Lung (tissue), 11 donors: ENCODE measurements at regions not wholly inside any gene's neighbourhood (a gene's known extent, or its start where the extent isn't known, plus 50 kb on each side); places are given as distances from the start of the nearest gene placed in this dataset.

Experiments
- ATAC-seq: fragments of 200-7000 bp; cut with Tn5 transposase; one replicate; pipeline ENCODE4 v1.9.1; 2020; ENCODE audit warnings: moderate number of reproducible peaks; ENCODE audit not compliant: insufficient read depth, low FRiP score
- DNase-seq, 3 donors: peaks; one replicate each; pipeline ENCODE4 v3.0.0-alpha.2; 2013 to 2017
- H3K27ac ChIP-seq, 2 donors: one replicate each; pipeline ENCODE4 v1.5.1; 2013; ENCODE audit warnings: mild to moderate bottlenecking in 2 of 2, moderate library complexity in 2 of 2, control low read depth in 1 of 2, inconsistent platforms in 1 of 2, low read depth in 1 of 2, low read length in 1 of 2
- H3K27me3 ChIP-seq, 3 donors: one replicate each; pipeline ENCODE4 v1.5.1; 2013; ENCODE audit warnings: low read length in 2 of 3; ENCODE audit not compliant: control insufficient read depth in 3 of 3, insufficient read depth in 3 of 3
- H3K36me3 ChIP-seq, 4 donors: one replicate each; pipeline ENCODE4 v1.5.1; 2013; ENCODE audit warnings: low read length in 4 of 4, mild to moderate bottlenecking in 1 of 4, moderate library complexity in 1 of 4; ENCODE audit not compliant: control insufficient read depth in 4 of 4, insufficient read depth in 4 of 4
- H3K4me1 ChIP-seq, 5 donors: one replicate each; pipeline ENCODE4 v1.5.1; 2013; ENCODE audit warnings: low read length in 5 of 5, mild to moderate bottlenecking in 2 of 5, moderate library complexity in 1 of 5; ENCODE audit not compliant: control insufficient read depth in 5 of 5, insufficient read depth in 5 of 5
- H3K4me3 ChIP-seq: one replicate; pipeline ENCODE4 v1.5.1; 2013; ENCODE audit warnings: mild to moderate bottlenecking, control low read depth, moderate library complexity
- H3K9ac ChIP-seq, 2 donors: one replicate each; pipeline ENCODE4 v1.5.1; 2013; ENCODE audit warnings: low read length in 2 of 2, control low read depth in 1 of 2; ENCODE audit not compliant: insufficient read depth in 1 of 2
- H3K9me3 ChIP-seq, 4 donors: one replicate each; pipeline ENCODE4 v1.5.1; 2013; ENCODE audit warnings: low read length in 3 of 4, mild to moderate bottlenecking in 1 of 4, moderate library complexity in 1 of 4; ENCODE audit not compliant: control insufficient read depth in 4 of 4, insufficient read depth in 3 of 4
- CTCF ChIP-seq: IDR thresholded peaks from 2 replicates; pipeline ENCODE4 v1.5.1; 2012; ENCODE audit warnings: mild to moderate bottlenecking; ENCODE audit errors: control extremely low read depth, extremely low read depth
- WGBS, 2 donors: extraction: QIAGEN DNeasy Blood & Tissue Kit; methylation state at CpG; one replicate each; pipeline ENCODE4 v1.1.7; 2013; 5-methylcytosine and 5-hydroxymethylcytosine counted together
- donor health status: control.
- donor health status: control.
- donor health status: Bipolar disorder and iron deficiency.
- donor health status: healthy.
- donor health status: DM: yes; HTN: yes; CAD: no.

- Histone ChIP-seq H3K27me3 (no peaks in the 10 kb centered on the region), H3K4me1 (no peaks in the 10 kb centered on the region), H3K36me3 (no peaks in the 10 kb centered on the region), H3K9ac (no peak overlapping the region), H3K4me3 (no peak overlapping the region), H3K9me3 (no peaks in the 10 kb centered on the region), H3K27ac (no peak overlapping the region)
- TF ChIP-seq CTCF: no peak
- no peak for DNase-seq
- no peak for ATAC-seq
- 87 to 88% methylated on average over 8 of the region's 8 CpGs for WGBS, 2 donors
Measured at GRCh38 chr2:136394136-136395060, 276.4 kb upstream of the CXCR4 start.

GRCh38 chr2:136393514-136393913, 275.6 kb upstream of the CXCR4 start:
- H3K9me3 ChIP-seq: no peaks in the 10 kb centered on the region
- ATAC-seq (no peak), DNase-seq (no peak)
- H3K36me3 ChIP-seq: no peaks in the 10 kb centered on the region
- no peak overlapping the region for H3K4me3 ChIP-seq
- no peaks in the 10 kb centered on the region for H3K27me3 ChIP-seq
- 87 to 92% methylated on average over 1 of the region's 1 CpG for WGBS, 2 donors
- H3K9ac ChIP-seq: no peak overlapping the region
- TF ChIP-seq CTCF: no peak
- H3K27ac ChIP-seq: no peak overlapping the region
- H3K4me1 ChIP-seq: no peaks in the 10 kb centered on the region

- Histone ChIP-seq H3K27me3 (no peaks in the 10 kb centered on the region), H3K9ac (no peak overlapping the region), H3K27ac (no peak overlapping the region), H3K9me3 (no peaks in the 10 kb centered on the region), H3K4me1 (no peaks in the 10 kb centered on the region), H3K36me3 (no peaks in the 10 kb centered on the region), H3K4me3 (no peak overlapping the region)
- WGBS, 2 donors: 78 to 79% methylated on average over 4 of the region's 4 CpGs
- no peak for TF ChIP-seq CTCF
- DNase-seq: no peak
- ATAC-seq: no peak
Measured at GRCh38 chr2:136392897-136393505, 275.1 kb upstream of the CXCR4 start.
